NCI-H2029 (cell line): ENCODE measurements at regions not wholly inside any gene's neighbourhood (a gene's known extent, or its start where the extent isn't known, plus 50 kb on each side); places are given as distances from the start of the nearest gene placed in this dataset.

Experiments used
- DNase-seq: peaks from one replicate; lab custom pipeline; 2025; lab: John Stamatoyannopoulos, UW

GRCh38 chr12:13841358-13841757 is 140.0 kb downstream of the GRIN2B start:
- no peak for DNase-seq

GRCh38 chr12:13839365-13840336 is 141.8 kb downstream of the GRIN2B start:
- DNase-seq, result no peak

- no peak for DNase-seq
Observed at GRCh38 chr12:13836099-13836498, 145.3 kb downstream of the GRIN2B start.

DNA sequence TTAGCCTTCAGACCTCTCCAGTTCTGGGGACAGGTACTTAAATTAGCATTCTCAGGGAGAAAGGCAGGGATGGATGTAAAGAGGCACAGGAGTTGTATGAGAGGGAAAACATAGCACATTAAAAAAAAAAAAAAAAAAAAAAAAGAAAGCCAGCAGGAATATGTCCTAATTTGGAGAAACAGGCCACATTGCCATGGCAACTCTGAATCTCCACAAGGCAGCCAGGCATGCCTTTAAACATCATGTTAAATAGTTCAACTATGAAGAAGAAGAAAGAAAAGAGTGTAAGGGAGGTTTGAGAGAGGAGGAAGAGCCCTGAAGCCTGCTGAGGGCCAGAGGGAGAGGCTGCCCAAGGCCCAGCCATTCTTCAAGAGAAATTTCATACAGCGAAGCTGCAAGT is 145.8 kb downstream of the GRIN2B start:
- DNase-seq, result no peak

GRCh38 chr12:13834241-13834640 is 147.2 kb downstream of the GRIN2B start:
- DNase-seq, result no peak

- no peak for DNase-seq
Observed at GRCh38 chr12:13817131-13817530, 164.3 kb downstream of the GRIN2B start.

DNA sequence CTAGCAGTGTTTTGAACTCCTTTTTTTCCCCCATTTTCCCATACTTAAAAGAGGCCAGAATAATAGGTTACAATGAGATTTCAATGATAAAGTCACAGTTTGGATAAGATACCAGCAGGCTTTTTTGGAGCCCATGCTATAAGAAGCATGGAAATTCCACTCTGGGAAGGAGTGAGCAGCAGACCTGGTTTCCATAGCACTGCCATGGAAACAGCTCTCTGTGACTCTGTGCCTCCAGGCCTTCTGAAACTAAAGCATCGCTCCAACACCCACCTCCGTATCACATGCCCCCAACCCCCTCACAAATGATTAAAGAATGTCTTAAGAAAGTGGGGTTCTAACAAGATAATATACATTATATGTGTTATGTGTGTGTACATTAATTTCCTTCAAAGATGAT is 165.0 kb downstream of the GRIN2B start:
- DNase-seq, result no peak

GRCh38 chr12:13812168-13812567 is 169.2 kb downstream of the GRIN2B start:
- DNase-seq, result no peak

GRCh38 chr12:13811061-13811460 is 170.3 kb downstream of the GRIN2B start:
- no peak for DNase-seq

GRCh38 chr12:13805041-13805440 is 176.4 kb downstream of the GRIN2B start:
- no peak for DNase-seq

- no peak for DNase-seq
Observed at GRCh38 chr12:13801543-13801942, 179.9 kb downstream of the GRIN2B start.

GRCh38 chr12:13799574-13799973 is 181.8 kb downstream of the GRIN2B start:
- no peak for DNase-seq

DNA sequence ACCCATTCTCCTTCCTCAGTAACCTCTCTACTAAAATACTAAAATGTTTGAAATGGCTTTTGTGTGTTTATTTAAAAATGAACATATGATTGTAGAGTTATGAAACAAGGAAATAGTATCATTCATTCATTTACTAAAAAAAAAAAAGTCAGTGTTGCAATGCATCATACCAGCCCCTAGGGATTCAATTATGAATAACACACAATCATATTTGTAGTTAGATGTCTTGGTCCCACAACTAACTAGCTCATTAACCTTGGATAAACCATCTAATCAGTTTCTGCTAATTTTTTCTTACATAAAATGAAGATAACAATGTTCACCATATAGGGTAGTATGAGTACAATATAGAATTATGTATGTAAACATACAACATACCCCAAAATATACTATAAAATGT is 183.2 kb downstream of the GRIN2B start:
- no peak for DNase-seq

DNA sequence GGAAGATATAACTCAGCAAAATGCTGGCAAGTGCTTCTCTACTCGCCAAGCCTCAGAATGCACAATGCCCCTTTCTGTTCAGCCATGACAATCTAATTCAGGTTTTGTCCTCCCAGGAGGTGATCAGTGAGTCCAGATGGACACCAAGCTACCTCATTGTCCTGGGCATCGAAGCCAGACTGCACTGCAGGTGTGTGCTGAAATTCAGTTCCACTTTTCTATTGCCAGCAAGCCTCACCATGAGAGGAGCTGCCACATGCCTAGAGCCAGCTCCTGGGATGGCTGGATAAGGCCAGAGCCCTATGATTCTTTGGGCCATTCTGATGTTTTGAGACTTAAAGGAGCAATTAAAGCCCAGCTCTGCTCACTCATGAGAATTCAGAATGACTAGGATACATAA is 186.7 kb downstream of the GRIN2B start:
- no peak for DNase-seq

- no peak for DNase-seq
Observed at GRCh38 chr12:13790317-13790716, 191.1 kb downstream of the GRIN2B start.

DNA sequence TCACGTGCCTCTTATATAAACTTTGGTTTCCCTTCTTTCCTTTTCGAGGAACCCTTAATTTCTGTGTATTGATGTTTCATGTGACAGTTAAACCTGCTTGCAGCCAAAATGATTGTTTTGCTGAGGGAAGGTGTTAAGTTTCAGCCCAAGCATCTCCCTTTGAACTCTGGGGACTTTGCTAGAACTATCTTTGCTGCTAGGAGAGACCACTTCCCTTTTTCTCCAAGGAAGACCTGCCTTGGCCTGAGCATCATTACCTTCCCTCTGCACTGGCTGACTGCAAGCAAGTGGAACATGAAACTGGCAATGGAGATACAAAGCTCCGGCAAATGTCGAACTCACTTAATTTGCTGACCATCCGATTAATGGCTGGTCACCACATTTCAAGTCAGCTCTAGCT is 192.8 kb downstream of the GRIN2B start:
- DNase-seq, result no peak

DNA sequence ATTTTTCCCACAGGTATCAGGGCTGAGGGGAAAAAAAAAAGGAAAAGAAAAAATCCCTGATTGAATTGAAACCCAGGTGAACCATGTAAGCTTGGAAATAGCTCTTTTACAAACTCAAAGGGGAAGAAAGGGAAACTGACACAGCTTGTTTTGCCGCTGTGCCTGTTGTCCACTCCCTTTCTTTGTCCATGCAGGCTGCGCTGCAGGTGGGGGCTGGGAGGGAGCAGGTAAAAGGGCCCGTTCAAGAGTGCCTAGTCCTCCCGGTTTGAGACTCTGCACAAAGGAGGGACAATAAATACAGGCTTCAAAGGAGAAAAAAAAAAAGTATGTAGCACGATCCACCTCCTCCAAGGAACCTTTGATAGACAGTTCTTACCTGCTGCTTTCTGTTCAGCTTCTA is 194.8 kb downstream of the GRIN2B start:
- no peak for DNase-seq

DNA sequence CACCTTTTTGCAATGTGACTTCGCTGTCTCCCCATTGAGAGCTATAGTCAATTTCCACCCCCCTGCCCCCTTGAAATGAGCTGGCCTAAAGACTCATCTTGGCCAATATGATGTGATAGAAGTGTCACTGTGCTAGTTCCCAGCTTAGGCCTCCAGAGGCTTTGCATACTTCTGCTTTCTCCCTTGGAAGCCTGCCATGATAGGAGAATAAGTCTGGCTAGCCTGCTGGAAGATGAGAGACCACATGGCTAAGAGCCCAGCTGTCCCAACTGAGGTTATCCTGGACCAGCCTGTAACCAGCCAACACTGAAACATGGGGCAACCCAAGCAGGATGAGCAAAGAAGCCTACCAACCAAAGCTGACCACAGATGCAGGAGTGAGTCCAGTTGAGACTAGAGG is 196.9 kb downstream of the GRIN2B start:
- DNase-seq, result no peak

DNA sequence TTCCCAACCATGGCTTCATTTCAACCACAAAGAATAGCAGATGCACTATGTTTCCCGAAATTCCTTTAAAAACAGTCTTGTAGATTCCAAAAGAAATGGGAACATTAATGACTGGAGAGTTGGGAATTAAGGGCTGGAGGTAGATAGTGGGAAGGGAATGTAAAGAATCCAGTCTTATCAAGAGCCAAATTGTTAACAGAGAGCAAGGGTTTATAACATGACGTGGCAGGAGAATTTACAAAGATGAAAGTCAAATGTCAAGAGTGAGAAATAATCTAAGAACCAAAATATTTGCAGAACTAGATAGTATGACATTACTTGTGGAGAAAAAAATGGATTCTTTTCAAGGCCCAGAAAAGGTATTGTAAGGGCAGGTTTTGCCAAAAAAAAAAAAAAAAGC is 200.9 kb downstream of the GRIN2B start:
- no peak for DNase-seq

DNA sequence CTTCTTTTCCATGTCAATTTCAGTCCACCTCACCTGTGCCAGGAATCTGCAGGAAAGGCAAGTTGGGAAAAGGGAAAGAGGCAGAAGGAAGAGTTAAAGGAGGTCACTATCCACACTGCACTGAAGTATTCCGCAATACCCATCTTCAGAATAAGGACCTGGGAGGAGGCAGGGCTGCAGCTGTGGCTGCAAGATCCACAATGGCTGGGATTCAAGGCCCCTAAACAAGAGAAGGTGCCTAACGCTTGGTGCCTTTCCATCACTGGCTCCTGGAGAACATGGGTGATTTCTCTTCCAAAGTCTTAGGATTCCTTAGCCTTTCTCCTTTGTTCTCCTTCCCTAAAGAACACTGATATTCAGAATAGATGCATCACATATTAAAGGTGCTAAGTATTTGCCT is 204.0 kb downstream of the GRIN2B start:
- no peak for DNase-seq

DNA sequence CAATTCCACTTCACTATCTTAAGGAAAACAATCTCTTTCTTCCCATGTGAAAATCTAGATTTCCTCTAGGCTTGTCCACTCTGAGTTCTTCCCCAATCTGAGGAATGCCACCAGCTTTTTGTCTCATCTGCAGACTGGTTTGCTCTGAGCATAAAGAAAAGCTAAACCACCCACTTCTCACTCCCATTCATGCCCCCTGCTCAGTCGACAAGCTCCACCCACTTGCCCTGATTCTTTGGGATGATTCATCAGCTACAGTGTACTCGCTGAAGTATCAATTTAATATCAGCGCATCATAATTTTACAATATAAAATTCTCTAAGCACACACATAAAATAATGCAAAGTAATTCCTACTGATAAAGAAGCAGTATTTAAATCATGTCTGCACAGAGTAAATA is 209.1 kb downstream of the GRIN2B start:
- no peak for DNase-seq

DNA sequence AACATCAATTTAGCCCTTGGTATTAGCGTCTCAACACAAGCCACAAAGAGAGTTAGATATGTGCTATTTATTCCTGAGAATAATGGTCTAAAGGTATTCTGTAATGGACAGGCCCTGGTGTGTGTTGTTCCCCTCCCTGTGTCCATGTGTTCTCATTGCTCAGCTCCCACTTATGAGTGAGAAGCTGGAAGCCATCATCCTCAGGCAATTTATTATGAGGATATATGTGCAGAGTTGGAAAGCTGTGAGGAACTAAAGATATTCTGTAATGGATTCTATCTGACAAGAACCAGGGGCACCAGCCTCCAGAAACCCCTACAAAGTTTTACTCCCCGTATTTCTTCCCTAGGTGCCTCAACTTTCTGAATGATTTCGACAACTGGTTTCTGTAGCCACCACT is 210.8 kb downstream of the GRIN2B start:
- DNase-seq, result no peak

- DNase-seq, result no peak
Observed at GRCh38 chr12:13769966-13770365, 211.4 kb downstream of the GRIN2B start.

DNA sequence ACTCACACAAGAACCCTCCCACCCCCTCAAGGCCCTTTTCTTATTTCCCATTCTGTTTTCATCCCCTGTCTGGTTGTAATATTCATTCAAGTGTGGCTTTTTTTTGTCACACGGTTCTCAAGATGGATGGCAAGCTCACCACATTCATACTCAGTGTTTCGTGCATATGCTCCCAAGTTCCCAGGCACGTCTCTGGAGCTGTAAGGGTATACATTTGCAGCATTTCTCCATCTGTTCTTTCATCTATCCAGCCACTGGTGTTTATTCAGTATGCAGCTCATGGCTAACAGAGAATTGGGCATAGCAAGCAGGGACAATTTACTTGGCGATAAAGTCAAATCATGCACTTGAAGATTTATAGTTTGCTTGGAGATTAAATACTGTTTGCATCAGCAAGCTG is 212.1 kb downstream of the GRIN2B start:
- no peak for DNase-seq
